NCI-H1436 treated with DMSO at 0.1 percent for 48 hours (cell line): ENCODE measurements at regions not wholly inside any gene's neighbourhood (a gene's known extent, or its start where the extent isn't known, plus 50 kb on each side); places are given as distances from the start of the nearest gene placed in this dataset.
"Not testable (repeated sequence)": the region's sequence is repeated elsewhere in the genome, so short reads cannot be mapped to it uniquely, and the experiment has no call there.

Experiments used
- DNase-seq: peaks from one replicate; lab custom pipeline; 2025; lab: John Stamatoyannopoulos, UW

- no peak for DNase-seq
These were observed 164.3 kb upstream of the PABPC3 start for GRCh38 chr13:24931450-24932251.

- DNase-seq = not testable (repeated sequence)
These were observed 162.6 kb upstream of the PABPC3 start for GRCh38 chr13:24933106-24934023.

GRCh38 chr13:24934024-24934385 lies 161.9 kb upstream of the PABPC3 start:
- DNase-seq = not testable (repeated sequence)

GRCh38 chr13:24938966-24939365 lies 157.0 kb upstream of the PABPC3 start:
- no peak for DNase-seq

- DNase-seq = not testable (repeated sequence)
These were observed 154.8 kb upstream of the PABPC3 start for GRCh38 chr13:24941023-24941713.

- DNase-seq = no peak
These were observed 152.8 kb upstream of the PABPC3 start for GRCh38 chr13:24943136-24943535.

GRCh38 chr13:24944073-24944472 lies 151.9 kb upstream of the PABPC3 start:
- not testable (repeated sequence) for DNase-seq

- DNase-seq = not testable (repeated sequence)
These were observed 147.0 kb upstream of the PABPC3 start for GRCh38 chr13:24948977-24949376.

- not testable (repeated sequence) for DNase-seq
These were observed 145.3 kb upstream of the PABPC3 start for GRCh38 chr13:24950611-24951010.

- DNase-seq = not testable (repeated sequence)
These were observed 128.0 kb upstream of the PABPC3 start for GRCh38 chr13:24967970-24968369.

GRCh38 chr13:24968416-24968815 lies 127.5 kb upstream of the PABPC3 start:
- not testable (repeated sequence) for DNase-seq

GRCh38 chr13:24973102-24973501 lies 122.8 kb upstream of the PABPC3 start:
- not testable (repeated sequence) for DNase-seq

GRCh38 chr13:24981181-24981803 lies 114.6 kb upstream of the PABPC3 start:
- not testable (repeated sequence) for DNase-seq

GRCh38 chr13:24982333-24982999 lies 113.5 kb upstream of the PABPC3 start:
- DNase-seq = no peak

GRCh38 chr13:24983094-24983493 lies 112.8 kb upstream of the PABPC3 start:
- no peak for DNase-seq

GRCh38 chr13:24984134-24984533 lies 111.8 kb upstream of the PABPC3 start:
- no peak for DNase-seq

- no peak for DNase-seq
These were observed 110.8 kb upstream of the PABPC3 start for GRCh38 chr13:24985107-24985506.

GRCh38 chr13:24985896-24986295 lies 110.0 kb upstream of the PABPC3 start:
- no peak for DNase-seq

GRCh38 chr13:24986826-24987225 lies 109.1 kb upstream of the PABPC3 start:
- no peak for DNase-seq

GRCh38 chr13:24989959-24990358 lies 106.0 kb upstream of the PABPC3 start:
- not testable (repeated sequence) for DNase-seq

GRCh38 chr13:24992946-24993345 lies 103.0 kb upstream of the PABPC3 start:
- not testable (repeated sequence) for DNase-seq
